Activated CD4-positive, alpha-beta T cell treated with anti-CD3 and anti-CD28 coated beads, Interleukin-2, amount 50 U/mL, for 1 hour (primary cell): ENCODE measurements at regions not wholly inside any gene's neighbourhood (a gene's known extent, or its start where the extent isn't known, plus 50 kb on each side); places are given as distances from the start of the nearest gene placed in this dataset.
"Not testable (repeated sequence)": the region's sequence is repeated elsewhere in the genome, so short reads cannot be mapped to it uniquely, and the experiment has no call there.

Experiments
- DNase-seq: peaks from one replicate; pipeline ENCODE4 v3.0.0-alpha.2; 2020

DNA sequence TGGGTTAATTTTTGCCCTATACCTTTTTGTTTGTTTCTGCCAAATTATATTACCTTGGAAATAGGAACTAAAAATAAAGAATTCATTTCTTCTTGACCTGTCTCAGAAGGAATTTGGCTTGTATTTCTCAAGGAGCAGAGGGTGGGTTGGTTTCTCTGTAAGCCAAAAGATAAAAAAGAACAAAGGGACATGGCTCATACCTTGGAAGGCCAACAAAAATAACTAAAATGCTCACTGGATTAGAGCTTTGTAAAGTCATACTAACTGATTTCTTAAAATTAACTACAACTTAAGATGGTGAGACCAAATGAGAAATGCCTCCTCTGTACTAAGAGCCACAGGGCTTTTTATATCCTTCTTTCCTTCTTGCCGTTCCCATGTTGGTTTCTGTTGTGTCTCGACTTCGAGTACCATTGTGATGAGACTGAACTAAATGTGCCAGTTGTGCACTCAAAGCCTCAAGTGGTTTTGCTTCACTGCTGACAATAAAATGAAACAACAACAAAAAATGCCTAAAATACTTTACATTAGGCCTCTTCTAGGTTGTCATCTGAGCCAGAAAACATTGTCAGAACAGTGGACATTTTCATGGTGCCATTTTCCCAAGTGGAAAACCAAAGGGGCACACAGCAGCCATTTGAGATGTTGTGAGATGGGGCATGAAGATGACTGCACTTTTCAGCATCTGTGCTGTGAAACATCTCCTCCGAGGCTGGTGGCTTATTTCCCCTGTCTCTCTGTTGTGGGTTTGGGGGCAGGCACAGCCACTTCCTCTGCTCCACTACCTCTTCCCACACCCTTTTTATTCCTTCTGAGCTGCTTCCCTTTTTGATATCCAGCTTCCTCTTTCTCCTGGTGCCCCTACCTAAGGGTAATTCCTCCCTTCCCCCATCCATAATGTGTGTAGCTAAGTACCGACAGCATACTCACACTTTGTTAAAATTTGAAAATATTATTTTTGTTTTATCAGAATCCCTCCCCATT, 51.8 kb upstream of the AGR3 start:
- DNase-seq: no peak

DNA sequence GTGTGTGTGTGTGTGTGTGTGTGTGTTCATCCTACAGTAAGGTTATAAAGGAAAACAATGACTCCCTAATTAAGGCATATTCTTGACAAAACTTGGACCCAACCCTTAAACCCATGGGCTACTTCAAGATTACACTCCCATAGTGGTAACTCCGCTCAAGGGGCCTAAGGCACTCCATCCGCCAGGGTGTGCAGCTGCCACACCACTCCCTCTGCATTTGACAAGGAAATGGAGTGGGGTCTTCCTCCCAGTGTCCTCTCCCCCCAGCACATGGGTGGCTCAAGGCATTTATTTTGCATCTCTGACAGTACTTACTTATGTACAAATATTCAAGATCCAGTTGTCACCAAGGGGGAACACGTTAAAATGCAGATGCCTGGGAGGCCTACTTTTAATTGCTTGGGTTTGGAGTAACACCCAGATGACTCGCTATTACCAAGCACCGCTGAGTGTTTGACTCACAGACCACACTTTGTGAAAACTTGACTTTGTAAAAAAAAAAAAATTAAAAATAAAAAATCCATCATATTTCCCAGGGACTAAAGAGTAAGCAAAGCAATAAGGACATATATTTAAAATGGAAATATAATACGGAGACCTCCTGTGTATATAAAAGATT, 53.0 kb upstream of the AGR3 start:
- DNase-seq: no peak

DNA sequence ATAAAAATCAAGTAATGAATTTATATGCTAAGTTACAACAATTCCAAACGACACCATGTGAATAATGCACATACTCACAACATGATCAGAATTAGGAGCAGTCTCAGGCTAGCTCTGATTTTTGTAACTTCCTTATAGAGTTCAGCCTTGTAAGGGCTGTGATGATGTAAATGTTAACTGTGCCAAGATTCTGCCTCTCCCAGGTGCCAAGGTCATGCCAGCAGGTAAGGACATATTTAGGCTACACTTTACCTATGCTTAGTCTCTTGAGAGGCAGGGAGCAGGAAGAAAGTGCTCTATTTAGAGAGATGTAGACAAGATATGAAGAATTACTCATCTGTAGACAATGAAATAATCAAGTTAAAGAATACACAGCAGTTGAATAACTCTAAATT, 53.6 kb upstream of the AGR3 start:
- DNase-seq: no peak

DNA sequence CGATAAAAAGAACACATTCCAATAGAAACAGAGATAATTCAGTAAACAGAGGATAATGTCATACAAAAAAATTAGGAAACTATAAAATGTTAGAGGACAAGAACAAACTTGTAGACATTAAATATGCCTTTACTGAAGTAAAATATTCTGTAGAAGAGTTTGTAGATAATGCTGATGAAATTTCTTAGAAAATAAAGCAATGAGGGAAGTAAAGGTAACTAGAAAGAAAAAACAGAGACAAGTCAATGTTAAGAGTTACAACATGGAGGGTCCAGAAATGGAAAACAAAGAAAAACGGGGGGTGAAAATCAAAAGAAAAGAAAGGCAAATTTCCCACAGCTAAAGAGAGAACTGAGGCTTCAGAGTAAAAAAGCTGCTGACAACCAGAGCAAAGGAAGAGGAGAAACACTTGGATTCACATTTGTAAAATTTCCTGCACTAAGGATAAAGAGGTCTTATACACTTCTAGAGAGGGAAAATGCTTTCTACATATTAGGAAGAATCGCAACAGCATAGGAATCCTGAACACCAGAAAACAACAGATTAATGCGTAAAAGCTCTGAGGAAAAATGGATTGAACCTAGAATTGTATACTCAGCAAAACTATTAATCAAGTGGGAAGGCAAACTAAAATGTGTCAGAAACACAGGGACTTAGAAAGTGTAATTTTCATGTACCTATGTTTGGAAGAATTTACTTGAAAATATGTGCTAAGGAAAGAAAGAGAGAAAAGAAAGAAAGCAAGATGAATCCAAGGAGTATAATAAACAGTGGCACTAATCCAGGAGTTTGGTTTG, 55.0 kb upstream of the AGR3 start:
- no peak for DNase-seq

DNA sequence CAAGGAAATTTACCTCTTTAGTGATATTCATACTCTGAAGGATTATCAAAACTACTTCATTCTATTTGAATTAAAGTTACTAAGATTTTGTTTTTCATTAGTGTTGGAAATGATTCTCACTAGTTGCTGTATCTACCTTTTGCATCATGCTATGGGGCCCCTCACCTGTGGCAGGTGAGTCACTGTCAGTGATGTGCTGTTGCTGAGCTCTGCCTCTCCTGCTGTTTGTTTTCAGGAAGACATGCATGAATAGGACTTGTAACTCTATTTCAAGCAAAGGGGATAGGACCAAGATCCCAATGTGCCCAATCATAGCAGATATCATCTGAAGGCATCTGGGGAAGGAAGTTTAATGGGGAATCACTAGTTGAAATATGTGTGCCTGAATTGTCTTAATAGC, 57.4 kb upstream of the AGR3 start:
- DNase-seq: no peak

DNA sequence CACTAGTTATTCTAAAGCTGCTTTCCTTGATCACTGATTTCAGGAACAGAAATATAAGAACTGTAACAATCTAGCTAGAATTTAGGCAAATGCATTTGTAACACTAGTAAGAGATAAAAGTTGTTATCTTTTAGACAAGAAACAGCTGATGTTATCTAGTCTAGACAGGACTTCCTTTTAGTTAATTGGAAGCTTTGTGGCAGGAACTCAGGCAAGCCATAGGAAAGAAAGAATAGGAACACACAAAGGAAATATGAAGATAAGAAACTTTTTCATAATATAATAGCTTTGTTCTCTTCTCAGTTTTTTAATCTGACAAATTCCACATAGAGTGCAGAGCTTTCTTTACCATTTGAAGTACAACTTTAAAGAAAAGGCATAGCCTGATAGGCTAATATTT, 59.0 kb upstream of the AGR3 start:
- no peak for DNase-seq

DNA sequence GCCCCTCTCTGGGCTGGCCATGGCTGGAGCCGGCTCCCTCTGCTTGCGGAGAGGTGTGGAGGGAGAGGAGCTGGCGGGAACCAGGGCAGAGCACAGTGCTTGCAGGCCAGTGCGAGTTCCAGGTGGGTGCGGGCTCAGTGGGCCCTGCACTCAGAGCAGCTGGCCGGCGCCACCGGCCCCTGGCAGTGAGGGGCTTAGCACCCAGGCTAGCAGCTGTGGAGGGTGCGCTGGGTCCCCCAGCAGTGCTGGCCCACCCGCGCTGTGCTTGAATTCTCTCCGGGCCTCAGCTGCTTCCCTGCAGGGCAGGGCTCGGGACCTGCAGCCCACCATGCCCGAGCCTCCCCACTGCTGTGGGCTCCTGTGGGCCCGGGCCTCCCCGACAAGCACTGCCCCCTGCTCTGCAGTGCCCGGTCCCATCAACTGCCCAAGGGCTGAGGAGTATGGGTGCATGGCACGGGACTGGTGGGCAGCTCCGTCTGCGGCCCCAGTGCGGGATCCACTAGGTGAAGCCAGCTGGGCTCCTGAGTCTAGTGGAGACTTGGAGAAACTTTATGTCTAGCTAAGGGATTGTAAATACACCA, 61.2 kb upstream of the AGR3 start:
- no peak for DNase-seq

DNA sequence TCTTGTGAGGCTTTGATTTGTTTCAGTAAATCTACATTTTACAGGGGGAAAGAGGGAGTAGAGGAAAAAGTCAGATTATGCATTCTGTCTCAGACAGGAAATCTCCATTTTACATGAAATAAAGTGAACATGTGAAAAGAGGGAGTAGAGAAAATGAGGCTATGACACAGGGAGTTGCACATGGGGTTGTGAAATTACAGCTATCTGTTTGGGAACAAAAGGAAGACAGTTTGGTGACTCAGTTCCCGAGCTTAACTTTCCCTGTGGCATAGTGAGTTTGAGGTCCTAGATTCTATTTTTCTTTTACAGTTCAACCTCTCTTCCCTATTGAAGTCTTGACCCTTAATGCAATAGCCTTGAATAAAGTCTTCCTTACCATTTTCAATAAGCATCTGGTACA, 63.2 kb upstream of the AGR3 start:
- no peak for DNase-seq

DNA sequence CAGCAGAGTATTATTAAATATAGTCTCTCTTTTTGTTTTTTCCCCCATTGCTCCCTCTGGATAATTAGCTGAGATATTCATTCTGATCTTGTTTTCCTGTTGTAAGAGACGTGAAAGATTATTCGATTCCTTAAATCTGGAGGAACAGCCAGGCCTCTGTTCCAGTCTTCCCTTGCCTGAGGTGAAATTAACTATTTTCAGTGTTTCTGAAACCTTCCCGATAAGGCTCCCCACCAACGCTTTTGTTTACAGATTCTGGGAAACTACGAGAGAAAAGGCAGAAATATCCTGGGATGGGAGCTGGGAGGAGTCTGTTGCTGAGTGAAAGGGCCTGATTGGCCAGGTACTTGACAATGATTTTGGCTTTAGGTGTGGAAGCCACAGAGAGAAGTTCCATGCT, 63.6 kb upstream of the AGR3 start:
- no peak for DNase-seq

DNA sequence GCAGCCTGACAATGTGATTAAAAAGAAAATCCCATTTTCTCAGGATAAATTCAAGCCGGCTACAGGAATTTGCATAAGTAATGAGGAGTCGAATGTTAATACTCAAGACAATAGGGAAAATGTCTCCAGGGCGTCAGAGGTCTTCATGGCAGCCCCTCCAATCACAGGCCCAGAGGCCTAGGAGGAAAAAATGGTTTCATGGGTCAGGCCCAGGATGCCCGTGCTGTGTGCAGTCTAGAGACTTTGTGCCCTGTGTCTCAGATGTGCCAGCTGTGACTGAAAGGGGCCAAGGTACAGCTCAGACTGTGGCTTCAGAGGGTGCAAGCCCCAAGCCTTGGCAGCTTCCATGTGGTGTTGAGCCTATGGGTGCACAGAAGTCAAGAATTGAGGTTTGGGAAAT, 66.3 kb upstream of the AGR3 start:
- DNase-seq: not testable (repeated sequence)

DNA sequence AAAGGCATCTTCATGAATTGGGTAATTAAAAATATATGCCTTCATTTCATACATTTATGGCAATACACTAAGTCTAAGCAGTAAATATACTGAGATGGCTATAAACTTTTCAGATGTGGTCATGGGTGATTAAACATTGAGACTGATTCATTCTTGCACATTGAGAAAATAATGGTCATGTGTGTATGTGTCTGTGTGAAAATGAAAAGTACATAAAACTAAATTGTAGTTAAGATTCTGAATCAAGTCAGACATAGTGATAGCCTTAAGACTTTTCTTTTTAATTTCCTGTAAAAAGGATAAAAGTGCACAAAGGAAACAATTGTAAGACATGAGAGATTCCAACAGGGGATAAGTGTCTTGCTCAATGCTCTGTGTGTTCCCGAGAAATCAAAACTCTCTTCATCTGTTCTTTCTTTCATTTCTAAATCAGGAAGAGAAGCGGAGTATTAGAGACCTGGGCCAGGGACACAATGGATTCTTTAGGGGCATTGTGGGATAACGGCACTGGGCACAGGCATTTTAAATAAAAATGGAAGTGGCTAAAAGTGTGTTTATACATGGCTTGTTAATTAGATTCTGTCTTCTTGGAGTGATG, 69.8 kb upstream of the AGR3 start:
- DNase-seq: no peak

DNA sequence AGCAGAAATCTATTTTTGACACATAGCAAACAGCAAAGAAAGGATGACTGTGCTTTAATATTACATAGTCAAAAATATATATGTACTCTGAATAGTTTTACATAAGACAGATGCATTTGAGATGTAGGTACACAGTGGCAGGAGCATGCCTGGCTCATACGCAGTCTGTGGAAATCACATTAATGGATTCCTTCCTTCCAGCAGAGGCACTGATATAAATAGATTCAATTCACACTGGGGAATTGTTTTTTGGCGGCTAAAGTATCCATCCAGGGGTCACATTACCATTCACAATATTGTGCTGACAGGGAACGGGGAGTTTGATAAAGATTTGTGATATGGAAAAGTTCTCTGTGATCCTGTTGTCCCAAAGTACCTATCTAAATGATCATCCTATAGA, 72.5 kb upstream of the AGR3 start:
- DNase-seq: no peak

DNA sequence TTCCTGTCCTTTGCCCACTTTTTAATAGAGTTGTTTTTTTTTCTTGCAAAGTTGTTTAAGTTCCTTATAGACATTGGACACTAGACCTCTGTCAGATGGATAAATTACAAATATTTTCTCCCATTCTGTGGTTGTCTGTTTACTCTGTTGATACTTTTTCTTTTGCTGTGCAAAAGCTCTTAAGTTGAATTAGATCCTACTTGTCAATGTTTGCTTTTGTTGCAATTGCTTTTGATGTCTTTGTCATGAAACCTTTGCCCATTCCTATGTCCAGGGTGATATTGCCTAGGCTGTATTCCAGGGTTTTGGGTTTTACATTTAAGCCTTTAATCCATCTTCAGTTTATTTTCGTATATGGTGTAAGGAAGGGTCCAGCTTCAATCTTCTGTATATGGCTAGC, 76.9 kb upstream of the AGR3 start:
- DNase-seq: no peak

DNA sequence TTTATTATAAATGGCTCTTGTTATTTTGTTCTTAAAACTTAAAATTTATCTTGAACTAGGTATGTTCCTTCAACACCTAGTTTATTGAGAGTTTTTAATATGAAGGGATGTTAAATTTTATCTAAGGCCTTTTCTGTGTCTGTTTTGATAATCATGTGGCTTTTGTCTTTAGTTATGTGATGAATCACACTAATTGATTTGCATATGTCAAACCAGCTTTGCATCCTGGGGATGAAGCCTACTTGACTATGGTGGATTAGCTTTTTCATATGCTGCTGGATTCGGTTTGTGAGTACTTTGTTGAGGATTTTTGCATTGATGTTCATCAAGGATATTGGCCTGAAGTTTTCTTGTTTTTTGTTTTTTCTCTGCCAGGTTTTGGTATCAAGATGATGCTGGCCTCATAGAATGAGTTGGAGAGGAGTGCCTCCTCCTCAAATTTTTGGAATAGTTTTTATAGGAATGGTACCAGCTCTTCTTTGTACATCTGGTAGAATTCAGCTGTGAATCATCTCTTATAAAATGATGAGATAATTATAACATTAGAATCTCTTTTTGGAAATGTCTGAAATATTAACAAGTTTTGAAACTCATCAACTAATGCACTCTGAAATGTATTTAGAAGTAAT, 78.7 kb upstream of the AGR3 start:
- DNase-seq: no peak

DNA sequence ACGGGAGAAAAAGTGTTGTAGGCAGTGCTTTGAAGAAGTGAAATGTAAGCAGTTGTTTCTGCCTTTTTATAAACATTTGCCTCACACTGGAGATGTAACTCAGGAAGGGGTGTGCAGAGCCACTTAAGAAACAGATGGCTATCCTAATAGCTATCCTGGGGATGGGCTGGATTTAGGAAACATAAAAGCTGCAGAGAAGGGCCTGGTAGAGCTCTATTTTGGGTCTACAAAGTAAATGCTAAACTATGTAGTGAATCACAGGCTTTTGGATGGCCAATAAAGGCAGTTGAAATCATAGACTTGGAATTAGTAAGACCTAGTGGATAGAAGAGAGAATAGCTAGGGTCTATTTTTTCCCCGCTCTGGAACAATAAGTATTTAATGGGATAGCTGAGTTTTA, 79.9 kb upstream of the AGR3 start:
- DNase-seq: no peak

DNA sequence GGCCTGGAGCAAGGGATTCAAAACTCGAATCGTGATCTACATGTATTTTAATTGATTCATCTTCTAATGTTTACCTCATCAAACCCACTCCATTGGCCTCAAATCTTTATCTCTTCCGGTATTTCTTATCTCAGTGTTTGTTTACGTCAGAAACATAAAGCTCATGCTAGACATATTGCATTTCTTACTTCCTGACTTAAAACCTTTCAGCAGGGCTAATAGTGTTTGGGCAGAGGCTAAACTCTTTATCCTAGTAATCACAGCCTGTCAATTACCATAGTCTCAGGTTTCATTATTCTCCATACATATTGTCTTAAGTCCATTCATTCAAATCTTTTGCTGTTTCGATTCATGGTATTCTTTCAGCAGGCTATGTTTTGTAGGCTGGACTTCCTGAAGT, 81.3 kb upstream of the AGR3 start:
- no peak for DNase-seq

DNA sequence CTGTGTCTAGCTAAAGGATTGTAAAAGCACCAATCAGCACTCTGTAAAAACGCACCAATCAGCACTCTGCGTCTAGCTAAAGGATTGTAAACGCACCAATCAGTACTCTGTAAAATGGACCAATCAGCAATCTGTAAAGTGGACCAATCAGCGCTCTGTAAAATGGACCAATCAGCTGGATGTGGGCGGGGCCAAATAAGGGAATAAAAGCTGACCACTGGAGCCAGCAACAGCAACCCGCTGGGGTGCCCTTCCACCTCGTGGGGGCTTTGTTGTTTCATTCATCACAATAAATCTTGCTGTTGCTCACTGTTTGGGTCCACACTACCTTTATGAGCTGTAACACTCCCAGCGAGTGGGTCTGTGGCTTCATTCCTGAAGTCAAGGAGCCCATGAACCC, 83.9 kb upstream of the AGR3 start:
- not testable (repeated sequence) for DNase-seq

DNA sequence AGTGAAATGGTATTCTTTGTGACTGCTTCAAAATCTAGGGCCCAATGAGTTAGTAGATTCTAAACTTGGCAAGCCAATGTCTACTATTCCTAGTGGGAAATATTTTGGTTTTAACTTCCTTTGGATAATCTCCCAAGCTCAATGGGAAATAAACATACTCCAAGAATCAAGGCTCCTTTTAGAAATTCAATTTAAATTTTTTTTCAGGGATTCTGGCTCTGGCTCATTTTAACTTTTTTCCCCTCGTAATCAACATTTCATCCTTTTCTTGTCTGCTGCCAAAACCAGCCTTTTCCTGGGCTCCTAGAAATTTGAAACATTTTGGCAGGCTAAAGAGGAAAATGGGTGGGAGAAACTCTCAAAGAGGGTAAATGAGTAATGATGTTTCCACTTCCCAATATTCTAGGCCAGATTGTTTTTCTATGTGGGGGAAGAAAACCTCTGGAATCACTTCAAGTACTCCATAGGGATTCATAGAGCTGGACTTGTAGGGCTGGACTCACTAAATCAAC, 85.6 kb upstream of the AGR3 start:
- no peak for DNase-seq

DNA sequence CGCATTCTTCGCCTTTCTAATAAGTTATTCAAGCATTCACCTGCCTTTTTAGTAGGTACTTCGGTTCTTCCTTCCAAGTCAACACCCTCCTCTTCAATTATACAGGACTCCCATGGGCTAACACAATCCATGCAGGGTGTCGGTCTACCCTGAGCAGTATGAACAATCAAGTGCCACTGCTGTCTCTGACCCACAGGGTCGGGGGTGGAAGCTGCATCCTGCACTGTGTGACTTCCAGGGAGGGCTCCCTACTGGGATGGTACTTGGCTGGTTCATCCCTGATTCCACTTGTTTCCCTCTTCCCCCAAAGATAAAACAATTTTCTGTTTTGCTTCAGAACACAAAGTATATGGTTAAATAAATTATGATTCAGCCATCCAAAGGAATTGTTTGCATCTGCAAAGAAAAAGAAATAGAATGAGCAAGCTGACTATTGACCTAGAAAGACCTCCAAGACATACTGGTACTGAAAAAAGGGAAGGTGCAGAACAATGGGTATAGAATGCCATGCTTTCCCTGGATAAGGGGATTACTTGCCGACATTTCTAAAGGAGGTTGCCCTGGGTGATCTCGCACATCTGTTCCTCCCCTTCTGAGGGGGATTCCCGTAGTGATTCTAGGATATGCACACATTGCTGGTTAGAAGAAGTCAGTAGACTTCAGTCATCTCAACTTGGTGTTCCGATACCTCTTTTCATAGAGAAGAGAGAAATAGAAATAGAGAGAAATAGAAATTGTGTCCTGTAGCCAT, 89.1 kb upstream of the AGR3 start:
- no peak for DNase-seq

DNA sequence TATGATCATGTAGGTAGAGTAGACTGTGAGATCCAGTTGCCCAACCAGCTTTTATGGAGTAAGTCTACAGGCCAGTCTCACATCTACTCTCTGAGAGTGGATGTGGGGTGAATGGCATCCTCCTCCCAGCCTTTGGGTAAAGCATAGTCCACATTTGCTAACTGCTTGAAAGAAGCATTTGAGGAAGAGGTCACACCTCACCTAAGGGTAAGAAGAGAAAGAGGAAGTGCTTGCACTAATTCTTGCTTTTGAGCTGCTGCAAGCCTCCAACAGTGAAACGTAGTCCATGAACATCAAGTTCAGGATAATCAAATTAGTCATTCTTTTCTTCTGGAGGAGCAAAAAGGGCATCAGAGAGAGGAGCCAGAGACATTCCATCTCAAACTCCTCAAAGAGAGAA, 93.9 kb upstream of the AGR3 start:
- no peak for DNase-seq
